ENCODE measurements at regions not wholly inside any gene's neighbourhood (a gene's known extent, or its start where the extent isn't known, plus 50 kb on each side); places are given as distances from the start of the nearest gene placed in this dataset.

DNA sequence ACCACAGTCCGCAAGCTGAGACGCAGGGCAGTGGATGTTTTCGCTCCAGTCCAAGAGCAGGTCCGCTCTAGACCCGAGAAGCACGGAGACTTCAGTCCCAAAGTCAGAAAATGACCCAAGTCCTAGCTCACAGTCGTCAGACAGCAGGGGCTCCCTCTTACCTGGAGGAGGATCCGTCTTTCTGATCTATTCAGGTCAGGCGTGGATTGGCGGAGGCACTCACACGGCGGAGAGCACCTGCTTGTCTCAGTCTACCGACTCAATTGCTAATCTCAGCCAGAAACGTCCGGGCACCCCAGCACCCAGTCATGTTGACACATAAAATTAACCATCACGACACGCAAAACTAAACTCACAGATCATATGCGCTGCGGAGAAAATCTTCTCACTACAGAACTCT lies 285.3 kb upstream of the CDH4 start:
- Histone ChIP-seq H3K4me1 (ENCODE audit: insufficient read depth, low read length) (no peaks in the 10 kb centered on the region), H3K4me2 (ENCODE audit: low read length) (no peak overlapping the region), H3K36me3 (ENCODE audit: low read depth, low read length) (no peaks in the 10 kb centered on the region), H4K20me1 (ENCODE audit: low read length) (no peaks in the 10 kb centered on the region), H3K27me3 (ENCODE audit: low read length) (no peaks in the 10 kb centered on the region), H2AFZ (ENCODE audit: low read length) (no peak overlapping the region), H3F3A (ENCODE audit: low read length, unreplicated experiment) (no peaks in the 10 kb centered on the region), H3K79me2 (ENCODE audit: low read length) (no peaks in the 10 kb centered on the region), H3K9ac (ENCODE audit: low read length) (no peak overlapping the region), H3K27ac (ENCODE audit: low read length) (no peak overlapping the region), H3K9me3 (ENCODE audit: low read length) (peaks cover 12% of the 10 kb centered on the region; the same call in 1 of the 2 replicates), H3K4me3 (ENCODE audit: low read length) (no peak overlapping the region), H3K9me2 (replicated peaks; ENCODE audit: low read length) (no peaks in the 10 kb centered on the region)
- TF ChIP-seq EZH2 (IDR thresholded peaks at IDR 0.05; ENCODE audit: low read length, unreplicated experiment) (no peak), EZH2phosphoT487 (IDR thresholded peaks at IDR 0.05; ENCODE audit: borderline replicate concordance, low read length) (no peak)
- TF ChIP-seq, protein P1, sequence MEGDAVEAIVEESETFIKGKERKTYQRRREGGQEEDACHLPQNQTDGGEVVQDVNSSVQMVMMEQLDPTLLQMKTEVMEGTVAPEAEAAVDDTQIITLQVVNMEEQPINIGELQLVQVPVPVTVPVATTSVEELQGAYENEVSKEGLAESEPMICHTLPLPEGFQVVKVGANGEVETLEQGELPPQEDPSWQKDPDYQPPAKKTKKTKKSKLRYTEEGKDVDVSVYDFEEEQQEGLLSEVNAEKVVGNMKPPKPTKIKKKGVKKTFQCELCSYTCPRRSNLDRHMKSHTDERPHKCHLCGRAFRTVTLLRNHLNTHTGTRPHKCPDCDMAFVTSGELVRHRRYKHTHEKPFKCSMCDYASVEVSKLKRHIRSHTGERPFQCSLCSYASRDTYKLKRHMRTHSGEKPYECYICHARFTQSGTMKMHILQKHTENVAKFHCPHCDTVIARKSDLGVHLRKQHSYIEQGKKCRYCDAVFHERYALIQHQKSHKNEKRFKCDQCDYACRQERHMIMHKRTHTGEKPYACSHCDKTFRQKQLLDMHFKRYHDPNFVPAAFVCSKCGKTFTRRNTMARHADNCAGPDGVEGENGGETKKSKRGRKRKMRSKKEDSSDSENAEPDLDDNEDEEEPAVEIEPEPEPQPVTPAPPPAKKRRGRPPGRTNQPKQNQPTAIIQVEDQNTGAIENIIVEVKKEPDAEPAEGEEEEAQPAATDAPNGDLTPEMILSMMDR (conservative IDR thresholded peaks at IDR 0.05; ENCODE audit: low read depth, low read length) = no peak
- POLR2A ChIA-PET (ENCODE audit: unreplicated experiment) = no interaction called here
- DNase-seq = no peak
- ATAC-seq = no peak
- CTCF ChIA-PET = no interaction called here
- intact Hi-C loops (cut with micrococcal nuclease) = no loop called here
- no TSS peak for BruUV-seq (replicated peaks)

DNA sequence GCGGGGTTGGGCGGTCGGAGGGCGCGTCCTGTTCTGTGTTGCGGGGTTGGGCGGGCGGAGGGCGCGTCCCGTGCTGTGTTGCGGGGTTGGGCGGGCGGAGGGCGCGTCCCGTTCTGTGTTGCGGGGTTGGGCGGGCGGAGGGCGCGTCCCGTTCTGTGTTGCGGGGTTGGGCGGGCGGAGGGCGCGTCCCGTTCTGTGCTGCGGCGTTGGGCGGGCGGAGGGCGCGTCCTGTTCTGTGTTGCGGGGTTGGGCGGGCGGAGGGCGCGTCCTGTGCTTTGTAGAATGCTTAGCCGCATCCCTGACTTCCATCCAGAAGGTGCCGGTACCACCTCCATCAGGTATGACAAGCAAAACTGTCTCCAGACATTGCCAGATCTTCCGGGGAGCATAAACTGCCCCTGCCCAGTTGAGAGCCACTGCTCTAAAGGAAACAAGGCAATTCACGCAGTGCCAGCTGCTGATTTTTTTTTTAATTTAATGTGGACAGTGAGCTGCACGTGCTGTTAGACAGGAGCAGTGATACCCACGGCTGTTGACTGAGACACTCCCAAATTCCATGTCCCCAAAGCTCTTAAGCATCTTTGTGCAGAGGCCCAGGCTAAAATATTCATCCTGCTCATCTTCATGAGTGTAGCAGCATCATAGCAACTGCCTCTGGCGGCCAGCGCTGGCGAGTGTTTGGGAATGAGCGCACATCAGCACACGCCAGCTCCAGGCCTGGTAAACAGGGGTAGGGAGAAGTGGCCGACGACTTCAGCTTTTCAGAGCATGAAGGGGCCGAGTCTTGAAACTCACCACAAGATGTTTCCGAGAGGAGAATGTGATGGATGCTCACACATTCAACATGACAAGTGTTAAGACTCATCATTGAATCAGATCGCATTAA lies 284.4 kb upstream of the CDH4 start:
- no peak overlapping the region for H3K4me2 ChIP-seq (ENCODE audit: low read length)
- H3K9ac ChIP-seq (ENCODE audit: low read length) = no peak overlapping the region
- no peak overlapping the region for H2AFZ ChIP-seq (ENCODE audit: low read length)
- H3K4me1 ChIP-seq (ENCODE audit: insufficient read depth, low read length) = no peaks in the 10 kb centered on the region
- TF ChIP-seq, protein P1 (conservative IDR thresholded peaks at IDR 0.05; ENCODE audit: low read depth, low read length) = no peak
- TF ChIP-seq EZH2 (IDR thresholded peaks at IDR 0.05; ENCODE audit: low read length, unreplicated experiment) = no peak
- DNase-seq (no peak), ATAC-seq (no peak)
- H4K20me1 ChIP-seq (ENCODE audit: low read length) = no peaks in the 10 kb centered on the region
- no peaks in the 10 kb centered on the region for H3K79me2 ChIP-seq (ENCODE audit: low read length)
- intact Hi-C loops (cut with micrococcal nuclease) = no loop called here
- BruUV-seq (replicated peaks) = no TSS peak
- CTCF ChIA-PET = no interaction called here
- peaks cover 14% of the 10 kb centered on the region; the same call in 1 of the 2 replicates for H3K9me3 ChIP-seq (ENCODE audit: low read length)
- no peak overlapping the region for H3K4me3 ChIP-seq (ENCODE audit: low read length)
- H3F3A ChIP-seq (ENCODE audit: low read length, unreplicated experiment) = no peaks in the 10 kb centered on the region
- H3K9me2 ChIP-seq (replicated peaks; ENCODE audit: low read length) = no peaks in the 10 kb centered on the region
- H3K27me3 ChIP-seq (ENCODE audit: low read length) = no peaks in the 10 kb centered on the region
- H3K27ac ChIP-seq (ENCODE audit: low read length) = no peak overlapping the region
- no peaks in the 10 kb centered on the region for H3K36me3 ChIP-seq (ENCODE audit: low read depth, low read length)
- POLR2A ChIA-PET (ENCODE audit: unreplicated experiment) = no interaction called here
